ENCODE measurements at regions not wholly inside any gene's neighbourhood (a gene's known extent, or its start where the extent isn't known, plus 50 kb on each side); places are given as distances from the start of the nearest gene placed in this dataset.

GRCh38 chr2:36267194-36267593 is 88.4 kb upstream of the CRIM1 start:
- no peak overlapping the region for H2BK12ac ChIP-seq (ENCODE audit: low read depth, low read length)
- H2BK120ac ChIP-seq (replicated peaks; ENCODE audit: low read depth, low read length) = no peak overlapping the region
- ChIA-PET POLR2A (ENCODE audit: partially characterized antibody) (no interaction called here), CTCF (ENCODE audit: partially characterized antibody) (no interaction called here)
- H3K79me1 ChIP-seq (ENCODE audit: low read depth, low read length) = no peaks in the 10 kb centered on the region
- H4K5ac ChIP-seq (ENCODE audit: insufficient read length, low read depth, low read length) = no peak overlapping the region
- H3K23ac ChIP-seq (ENCODE audit: insufficient read length) = no peak overlapping the region
- FAIRE-seq (no peak), DNase-seq (ENCODE audit: low read depth in 1 of 2, low spot score in 2 of 2) (no peak)
- H3K4ac ChIP-seq (replicated peaks; ENCODE audit: insufficient read length, low read depth, low read length) = no peak overlapping the region
- no peak overlapping the region for H4K91ac ChIP-seq (replicated peaks; ENCODE audit: insufficient read length, low read length)
- H3K27me3 ChIP-seq (replicated peaks in 1 of 4; ENCODE audit: control insufficient read depth in 3 of 4, extremely low read depth in 1 of 4, insufficient read depth in 3 of 4, low read length in 3 of 4) = no peaks in the 10 kb centered on the region
- H3K4me1 ChIP-seq (replicated peaks in 1 of 4; ENCODE audit: control insufficient read depth in 3 of 4, insufficient read depth in 4 of 4, low read length in 3 of 4) = peaks cover 0 to 11% (median 8%) of the 10 kb centered on the region in 4 experiments; a peak in 4 of 7 replicates
- H3K27ac ChIP-seq (ENCODE audit: low read depth, low read length) = no peak overlapping the region
- no peak overlapping the region for H2BK5ac ChIP-seq (ENCODE audit: low read depth, low read length)
- H3K18ac ChIP-seq (ENCODE audit: extremely low read depth, low read length) = no peak overlapping the region
- H2BK15ac ChIP-seq (ENCODE audit: low read length) = no peak overlapping the region
- no peak overlapping the region for H2AFZ ChIP-seq (ENCODE audit: low read length)
- H4K20me1 ChIP-seq (replicated peaks in 1 of 2; ENCODE audit: control insufficient read depth in 1 of 2, insufficient read depth in 2 of 2, low read length in 2 of 2) = no peaks in the 10 kb centered on the region
- no peak overlapping the region for H2BK20ac ChIP-seq (ENCODE audit: low read length)
- H3K56ac ChIP-seq (replicated peaks; ENCODE audit: insufficient read length, low read depth, low read length) = no peak overlapping the region
- no peaks in the 10 kb centered on the region for H3K23me2 ChIP-seq (ENCODE audit: low read depth, low read length)
- no peak overlapping the region for H4K8ac ChIP-seq (ENCODE audit: extremely low read depth, insufficient read depth, low read length)
- 88% methylated on average over 1 of the region's 1 CpG; no CpG with 5 or more reads in 1 of the 2 experiments for WGBS, 2 experiments (ENCODE audit: extremely low coverage in 1 of 2, insufficient coverage in 1 of 2, insufficient read length in 1 of 2, insufficient replicate concordance in 2 of 2, low coverage in 1 of 2, low lambda C conversion rate in 2 of 2, missing lambda C conversion rate in 1 of 2)
- H3K14ac ChIP-seq (ENCODE audit: insufficient read length) = no peak overlapping the region
- TF ChIP-seq TEAD4 (IDR thresholded peaks at IDR 0.05; ENCODE audit: low read depth, low read length) (no peak), HDAC6 (IDR thresholded peaks at IDR 0.05; ENCODE audit: low read depth, low read length) (no peak), CHD1 (IDR thresholded peaks at IDR 0.05; ENCODE audit: low read depth, low read length) (no peak), BRCA1 (IDR thresholded peaks at IDR 0.05; ENCODE audit: low read depth, low read length) (no peak), POLR2A (IDR thresholded peaks at IDR 0.05; ENCODE audit: control extremely low read depth in 1 of 2, low read depth in 2 of 2, low read length in 2 of 2) (no peak), BCL11A (IDR thresholded peaks at IDR 0.05; ENCODE audit: low read depth in 2 of 2, low read length in 2 of 2) (no peak), FOSL1 (IDR thresholded peaks at IDR 0.05; ENCODE audit: insufficient read depth, low read depth, low read length) (no peak), CBX8 (IDR thresholded peaks at IDR 0.05; ENCODE audit: borderline replicate concordance, low read depth, low read length) (no peak), HDAC2 (IDR thresholded peaks at IDR 0.05; ENCODE audit: borderline replicate concordance in 1 of 2, low read depth in 2 of 2, low read length in 2 of 2) (no peak), USF2 (IDR thresholded peaks at IDR 0.05; ENCODE audit: low read length) (no peak), ASH2L (IDR thresholded peaks at IDR 0.05; ENCODE audit: low read length) (no peak), GTF2F1 (IDR thresholded peaks at IDR 0.05; ENCODE audit: borderline replicate concordance, low read depth, low read length) (no peak)
- TF ChIP-seq, protein P1, sequence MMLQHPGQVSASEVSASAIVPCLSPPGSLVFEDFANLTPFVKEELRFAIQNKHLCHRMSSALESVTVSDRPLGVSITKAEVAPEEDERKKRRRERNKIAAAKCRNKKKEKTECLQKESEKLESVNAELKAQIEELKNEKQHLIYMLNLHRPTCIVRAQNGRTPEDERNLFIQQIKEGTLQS (IDR thresholded peaks at IDR 0.05; ENCODE audit: insufficient read depth, low read depth, low read length) = no peak
- no peak overlapping the region for H3K4me2 ChIP-seq (ENCODE audit: insufficient read depth in 1 of 2, low read depth in 2 of 2, low read length in 2 of 2)
- no peak overlapping the region for H3K9ac ChIP-seq (replicated peaks in 1 of 4; ENCODE audit: extremely low read depth in 1 of 4, low read depth in 3 of 4, low read length in 3 of 4)
- H3K36me3 ChIP-seq (ENCODE audit: control insufficient read depth in 2 of 4, insufficient read depth in 4 of 4, low read length in 3 of 4) = no peaks in the 10 kb centered on the region
- no peak overlapping the region for H3K4me3 ChIP-seq (ENCODE audit: extremely low read depth in 1 of 4, insufficient read depth in 2 of 4, low read depth in 3 of 4, low read length in 4 of 4)
- H2AK5ac ChIP-seq (ENCODE audit: low read depth, low read length) = no peak overlapping the region
- no peaks in the 10 kb centered on the region for H3K9me3 ChIP-seq (ENCODE audit: insufficient read depth in 2 of 2, low read depth in 1 of 2, low read length in 1 of 2)
- H3K79me2 ChIP-seq (ENCODE audit: control insufficient read depth in 1 of 2, insufficient read depth in 2 of 2, low read length in 2 of 2) = no peaks in the 10 kb centered on the region

All from H1 (cell line).